T-helper 17 cell (primary cell): ENCODE measurements at regions not wholly inside any gene's neighbourhood (a gene's known extent, or its start where the extent isn't known, plus 50 kb on each side); places are given as distances from the start of the nearest gene placed in this dataset.

ENCODE experiments used
- ATAC-seq: fragments of 150-1000 bp; cut with Tn5 transposase; 2 replicates; pipeline ENCODE4 v1.10.0; 2021; ENCODE audit warnings: mild to moderate bottlenecking, moderate library complexity
- DNase-seq, 3 donors: peaks; one replicate each; pipeline versions ENCODE4 v3.0.0 to v3.0.0-alpha.2; 2020 to 2021
- H3K9me3 ChIP-seq: one replicate; pipeline ENCODE4 v1.7.0; 2013; ENCODE audit warnings: low read length, mild to moderate bottlenecking; ENCODE audit not compliant: control insufficient read depth, poor library complexity, severe bottlenecking
- H3K27ac Mint-ChIP-seq: one replicate; pipeline ENCODE4 v1.8.0; 2022; ENCODE audit warnings: mild to moderate bottlenecking, moderate library complexity, mixed read lengths
- H3K27me3 Mint-ChIP-seq: one replicate; pipeline ENCODE4 v1.8.0; 2022; ENCODE audit warnings: mixed read lengths
- H3K36me3 Mint-ChIP-seq: one replicate; pipeline ENCODE4 v1.8.0; 2022; ENCODE audit warnings: low read depth, mixed read lengths
- H3K4me1 Mint-ChIP-seq: one replicate; pipeline ENCODE4 v1.8.0; 2022; ENCODE audit warnings: mild to moderate bottlenecking, mixed read lengths
- H3K4me3 Mint-ChIP-seq: one replicate; pipeline ENCODE4 v1.8.0; 2022; ENCODE audit warnings: mild to moderate bottlenecking, moderate library complexity, mixed read lengths

DNA sequence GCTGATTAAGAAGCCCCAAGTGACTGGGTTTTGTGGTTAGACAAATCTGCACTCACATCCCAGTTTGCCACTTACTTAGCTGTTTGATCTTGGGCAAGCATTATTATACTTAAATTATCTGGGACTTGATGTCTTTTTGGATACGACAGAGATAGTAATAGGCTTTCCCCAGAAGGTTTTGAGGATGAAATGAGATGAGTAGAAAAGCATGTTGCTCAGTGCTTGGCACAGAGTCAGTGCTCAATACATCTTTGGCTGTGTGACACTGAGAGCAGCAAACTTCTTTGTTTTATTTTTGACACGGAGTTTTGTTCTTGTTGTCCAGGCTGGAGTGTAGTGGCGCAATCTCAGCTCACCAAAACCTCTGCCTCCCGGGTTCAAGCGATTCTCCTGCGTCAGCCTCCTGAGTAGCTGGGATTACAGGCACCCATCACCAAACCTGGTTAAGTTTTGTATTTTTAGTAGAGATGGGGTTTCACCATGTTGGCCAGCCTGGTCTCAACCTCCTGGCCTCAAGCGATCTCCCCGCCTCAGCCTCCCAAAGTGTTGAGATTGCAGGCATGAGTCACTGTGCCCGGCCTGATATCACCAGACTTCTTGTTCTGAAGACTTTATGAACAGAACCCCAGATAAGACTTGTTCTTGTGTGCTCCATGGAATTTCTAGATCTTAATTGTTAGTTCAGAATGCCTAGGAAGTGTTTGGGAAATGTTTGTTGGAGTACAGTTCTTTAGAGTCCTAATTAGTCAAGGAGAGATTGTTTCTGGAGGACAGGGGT is 521.2 kb downstream of the SLC4A3 start:
- Mint-ChIP-seq H3K27me3 (no peaks in the 10 kb centered on the region), H3K4me3 (no peak overlapping the region), H3K4me1 (no peaks in the 10 kb centered on the region), H3K27ac (no peak overlapping the region), H3K36me3 (no peaks in the 10 kb centered on the region)
- H3K9me3 ChIP-seq, result no peaks in the 10 kb centered on the region
- no peak for ATAC-seq
- DNase-seq, result no peak

DNA sequence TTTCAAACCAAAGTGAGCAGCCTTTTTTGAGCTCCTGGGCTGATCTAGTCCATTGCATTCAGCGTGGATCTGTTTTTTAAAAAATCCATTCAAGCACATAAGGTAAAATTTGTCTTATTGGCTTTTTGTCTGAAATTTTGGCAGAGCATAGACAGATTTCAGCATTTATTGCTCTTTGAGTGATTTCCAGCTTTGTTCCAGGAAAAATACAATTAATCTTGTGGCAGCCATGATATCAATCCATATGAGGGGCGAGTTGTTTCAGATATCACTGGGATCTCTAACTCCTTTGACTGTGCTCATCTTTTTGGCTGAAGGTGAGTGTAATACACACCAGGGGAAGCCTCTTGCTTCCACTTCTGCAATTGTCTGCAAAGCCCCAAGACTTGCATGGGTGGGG is 523.9 kb downstream of the SLC4A3 start:
- DNase-seq (no peak), ATAC-seq (no peak)
- H3K4me3 Mint-ChIP-seq, result no peak overlapping the region
- H3K36me3 Mint-ChIP-seq, result no peaks in the 10 kb centered on the region
- H3K9me3 ChIP-seq, result no peaks in the 10 kb centered on the region
- H3K4me1 Mint-ChIP-seq, result no peaks in the 10 kb centered on the region
- H3K27ac Mint-ChIP-seq, result no peak overlapping the region
- no peaks in the 10 kb centered on the region for H3K27me3 Mint-ChIP-seq

DNA sequence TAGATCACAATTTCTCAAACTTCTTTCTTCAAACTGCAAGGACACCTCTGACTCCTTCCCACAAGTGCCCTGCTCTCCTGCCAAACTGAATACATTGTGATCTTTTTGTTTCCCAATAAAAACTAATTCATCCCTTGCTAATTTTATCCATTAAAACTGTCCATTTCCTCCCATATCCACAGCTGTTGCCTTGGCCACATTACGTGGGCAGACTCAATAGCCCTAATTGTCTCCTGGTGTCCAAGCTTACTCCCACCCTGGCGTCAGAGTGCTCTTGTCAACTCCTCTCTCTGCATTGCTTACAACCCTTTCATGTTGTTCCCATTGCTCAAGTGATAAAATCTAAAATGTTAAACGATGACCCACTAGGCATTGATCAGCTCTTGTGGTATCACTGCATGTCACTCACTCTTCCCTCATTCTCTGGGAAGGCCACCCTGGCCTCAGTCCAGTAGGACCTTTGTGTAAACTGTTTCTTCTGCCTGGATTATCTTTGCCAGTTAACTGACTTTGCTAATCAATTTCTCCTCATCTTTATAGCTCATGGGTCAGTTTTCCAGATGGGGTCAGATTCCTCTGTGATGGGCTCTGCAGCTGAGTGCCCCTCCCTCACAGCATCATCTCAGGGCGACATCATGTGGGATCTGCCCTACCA is 525.0 kb downstream of the SLC4A3 start:
- H3K36me3 Mint-ChIP-seq, result no peaks in the 10 kb centered on the region
- no peak for ATAC-seq
- H3K9me3 ChIP-seq, result no peaks in the 10 kb centered on the region
- no peaks in the 10 kb centered on the region for H3K27me3 Mint-ChIP-seq
- no peak for DNase-seq
- H3K4me1 Mint-ChIP-seq, result no peaks in the 10 kb centered on the region
- no peak overlapping the region for H3K27ac Mint-ChIP-seq
- no peak overlapping the region for H3K4me3 Mint-ChIP-seq

DNA sequence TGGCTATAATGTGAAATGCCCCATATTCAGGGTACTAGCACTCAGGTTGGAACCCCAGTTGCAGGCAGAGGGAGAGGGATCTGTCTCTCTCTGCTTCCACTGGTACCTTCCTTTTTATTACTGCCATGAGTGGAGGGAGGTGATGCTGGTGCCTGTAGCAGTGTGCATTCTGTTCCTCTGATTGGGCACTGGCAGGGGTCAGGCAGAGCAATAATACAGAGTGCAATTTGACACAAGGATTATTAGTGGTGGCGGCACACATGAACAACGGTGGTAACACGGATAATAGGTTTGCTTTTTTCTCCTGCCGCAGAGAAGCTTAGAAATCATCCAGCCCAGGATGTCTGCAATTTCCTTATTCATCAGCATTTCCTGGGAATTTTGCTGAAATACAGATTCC is 525.7 kb downstream of the SLC4A3 start:
- ATAC-seq (no peak), DNase-seq (no peak)
- H3K36me3 Mint-ChIP-seq, result no peaks in the 10 kb centered on the region
- no peaks in the 10 kb centered on the region for H3K4me1 Mint-ChIP-seq
- no peaks in the 10 kb centered on the region for H3K27me3 Mint-ChIP-seq
- H3K9me3 ChIP-seq, result no peaks in the 10 kb centered on the region
- H3K27ac Mint-ChIP-seq, result no peak overlapping the region
- H3K4me3 Mint-ChIP-seq, result no peak overlapping the region

DNA sequence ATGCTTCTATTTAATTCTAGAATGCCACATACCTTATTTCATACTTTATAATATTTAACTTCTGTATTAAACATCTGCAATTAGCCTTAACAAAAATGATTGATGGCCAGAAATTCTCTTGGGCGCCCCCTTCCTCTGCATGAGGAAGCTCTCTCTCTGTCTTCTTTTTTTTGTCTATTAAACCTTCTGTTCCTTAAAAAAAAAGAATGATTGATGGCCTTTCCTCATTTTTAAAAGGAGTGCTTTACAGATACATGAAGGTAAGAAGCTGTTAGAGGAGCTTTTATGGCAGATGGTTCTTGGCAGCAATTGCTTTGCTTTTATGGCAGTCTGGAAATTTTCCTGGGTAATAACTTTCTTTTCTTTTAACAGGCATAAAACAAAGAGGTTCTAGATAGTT is 526.9 kb downstream of the SLC4A3 start:
- no peaks in the 10 kb centered on the region for H3K36me3 Mint-ChIP-seq
- H3K27me3 Mint-ChIP-seq, result no peaks in the 10 kb centered on the region
- ATAC-seq (no peak), DNase-seq (no peak)
- H3K9me3 ChIP-seq, result no peaks in the 10 kb centered on the region
- no peaks in the 10 kb centered on the region for H3K4me1 Mint-ChIP-seq
- H3K27ac Mint-ChIP-seq, result no peak overlapping the region
- no peak overlapping the region for H3K4me3 Mint-ChIP-seq

DNA sequence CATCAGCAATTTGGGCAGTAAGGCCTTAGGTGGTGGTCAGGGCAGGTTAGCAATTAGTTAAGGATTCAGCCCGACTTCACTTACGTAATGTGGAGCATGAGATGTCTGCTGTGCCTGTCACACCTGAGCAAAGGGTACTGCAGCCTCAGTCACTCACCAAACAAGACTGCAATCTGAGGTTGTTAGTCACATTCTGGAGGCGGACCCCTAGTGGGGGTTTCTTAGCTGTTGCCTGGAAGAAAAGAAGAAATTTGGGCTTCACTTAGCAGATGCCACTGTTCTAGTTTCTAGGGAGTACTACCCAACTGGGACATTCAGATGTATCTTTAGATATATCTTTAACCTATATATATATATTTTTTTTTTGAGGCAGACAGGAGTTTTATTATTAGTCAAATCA is 529.9 kb downstream of the SLC4A3 start:
- no peak for ATAC-seq
- H3K4me3 Mint-ChIP-seq, result no peak overlapping the region
- H3K27ac Mint-ChIP-seq, result no peak overlapping the region
- no peaks in the 10 kb centered on the region for H3K4me1 Mint-ChIP-seq
- no peak for DNase-seq
- H3K9me3 ChIP-seq, result no peaks in the 10 kb centered on the region
- no peaks in the 10 kb centered on the region for H3K27me3 Mint-ChIP-seq
- H3K36me3 Mint-ChIP-seq, result no peaks in the 10 kb centered on the region

DNA sequence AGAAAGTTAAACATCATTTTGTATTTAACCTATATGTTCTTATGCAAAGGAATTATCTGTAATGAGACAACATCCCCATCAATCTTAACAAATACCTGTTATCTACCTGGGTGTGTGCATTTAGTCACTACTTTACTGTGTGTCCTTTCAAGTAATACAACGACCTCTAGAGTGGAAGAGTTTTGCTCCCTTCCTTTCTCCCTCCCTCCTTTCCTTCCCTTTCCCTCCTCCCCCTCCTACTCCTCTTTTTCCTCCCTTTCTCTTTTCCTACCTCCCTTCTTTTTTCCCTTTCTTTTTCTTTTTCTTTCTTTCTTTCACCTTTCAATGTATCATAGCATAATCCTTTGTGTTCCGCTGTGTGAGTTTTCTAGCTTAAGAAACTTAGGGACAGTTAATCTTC is 532.3 kb downstream of the SLC4A3 start:
- H3K36me3 Mint-ChIP-seq, result no peaks in the 10 kb centered on the region
- no peaks in the 10 kb centered on the region for H3K27me3 Mint-ChIP-seq
- ATAC-seq (no peak), DNase-seq (no peak)
- H3K27ac Mint-ChIP-seq, result no peak overlapping the region
- H3K4me1 Mint-ChIP-seq, result no peaks in the 10 kb centered on the region
- no peak overlapping the region for H3K4me3 Mint-ChIP-seq
- no peaks in the 10 kb centered on the region for H3K9me3 ChIP-seq

DNA sequence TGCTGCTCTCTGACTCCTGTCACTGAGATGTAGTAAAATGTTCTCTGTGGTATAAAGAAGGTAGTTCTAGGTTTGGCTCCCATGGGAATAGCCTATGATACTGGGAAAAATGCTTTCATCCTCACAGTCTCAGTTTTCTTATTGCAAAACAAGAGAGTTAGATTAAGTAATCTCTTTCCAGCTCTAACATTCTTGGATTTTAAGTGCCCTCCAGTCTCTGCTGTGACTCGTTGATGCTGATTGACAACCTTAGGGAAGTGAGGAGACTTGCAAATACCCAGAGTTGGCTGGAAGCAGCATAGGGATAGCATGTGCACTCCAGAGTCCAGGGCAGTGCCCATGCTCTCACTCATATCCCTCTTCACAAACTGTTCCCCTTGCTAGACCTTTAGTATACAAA is 534.9 kb downstream of the SLC4A3 start:
- H3K4me1 Mint-ChIP-seq, result no peaks in the 10 kb centered on the region
- H3K4me3 Mint-ChIP-seq, result no peak overlapping the region
- DNase-seq (no peak), ATAC-seq (no peak)
- H3K9me3 ChIP-seq, result no peaks in the 10 kb centered on the region
- H3K36me3 Mint-ChIP-seq, result no peaks in the 10 kb centered on the region
- no peak overlapping the region for H3K27ac Mint-ChIP-seq
- peaks cover 8% of the 10 kb centered on the region for H3K27me3 Mint-ChIP-seq

DNA sequence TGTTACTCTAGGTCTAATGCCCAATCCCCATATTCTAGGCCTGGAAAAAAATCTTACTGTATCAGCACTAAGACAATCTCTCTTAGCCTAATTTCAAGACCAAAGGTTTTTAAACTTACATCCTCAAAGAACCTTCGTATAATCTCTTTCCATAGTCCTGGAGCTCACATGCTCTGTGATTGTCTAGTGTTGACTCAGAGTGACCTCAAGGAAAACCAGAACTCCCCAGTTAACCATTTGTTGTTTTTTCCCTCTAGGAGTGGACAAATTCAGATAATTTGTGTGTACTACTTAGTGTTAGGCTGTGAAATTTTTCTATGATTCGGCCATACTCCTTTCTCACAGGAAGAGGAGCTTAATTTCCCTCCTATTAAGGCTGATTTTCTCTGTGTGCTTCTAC is 536.1 kb downstream of the SLC4A3 start:
- ATAC-seq, result no peak
- Mint-ChIP-seq H3K27me3 (peaks cover 8% of the 10 kb centered on the region), H3K27ac (no peak overlapping the region), H3K36me3 (no peaks in the 10 kb centered on the region), H3K4me3 (no peak overlapping the region), H3K4me1 (no peaks in the 10 kb centered on the region)
- DNase-seq, result no peak
- H3K9me3 ChIP-seq, result no peaks in the 10 kb centered on the region

DNA sequence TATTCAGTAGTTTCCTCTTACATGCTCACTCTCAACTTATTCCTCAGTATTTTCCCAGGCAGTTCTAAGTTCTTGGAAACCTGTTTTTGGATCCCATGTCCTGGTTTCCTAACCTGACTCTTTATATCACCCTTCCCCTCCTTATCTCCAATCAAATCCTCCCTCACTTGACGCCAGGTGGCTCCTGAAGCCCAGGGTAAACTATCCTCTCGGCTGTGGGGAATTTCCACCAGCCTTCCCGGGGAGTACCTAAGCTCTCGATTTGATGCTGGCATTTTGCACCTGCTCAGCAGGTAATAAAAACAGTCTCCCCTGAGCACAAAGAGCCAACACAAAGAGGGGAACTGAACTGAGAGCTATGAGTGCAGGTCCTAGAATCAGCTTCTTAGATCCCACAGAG is 538.0 kb downstream of the SLC4A3 start:
- no peaks in the 10 kb centered on the region for H3K4me1 Mint-ChIP-seq
- peaks cover 8% of the 10 kb centered on the region for H3K27me3 Mint-ChIP-seq
- DNase-seq, result no peak
- no peak for ATAC-seq
- no peaks in the 10 kb centered on the region for H3K36me3 Mint-ChIP-seq
- no peak overlapping the region for H3K27ac Mint-ChIP-seq
- no peak overlapping the region for H3K4me3 Mint-ChIP-seq
- H3K9me3 ChIP-seq, result no peaks in the 10 kb centered on the region

DNA sequence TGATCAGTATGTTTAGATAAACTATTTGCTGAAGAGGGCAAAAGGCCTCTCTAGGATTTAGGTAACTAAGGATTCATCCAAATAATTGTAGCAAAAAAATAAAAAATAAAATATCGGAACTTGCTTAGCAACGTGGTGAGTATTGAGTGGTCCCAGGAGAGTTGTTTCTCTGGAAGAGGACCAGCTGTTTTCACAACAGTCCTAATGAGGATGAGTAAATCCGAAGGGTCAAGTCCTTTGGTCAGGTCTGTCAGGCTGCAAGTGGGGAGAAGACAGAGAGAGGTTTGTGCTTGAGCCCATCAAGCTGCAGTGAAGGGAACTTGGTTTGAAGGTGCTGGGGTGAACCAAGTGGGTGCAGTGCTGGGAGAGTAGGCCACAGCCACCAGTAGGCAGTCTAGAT is 539.2 kb downstream of the SLC4A3 start:
- no peaks in the 10 kb centered on the region for H3K9me3 ChIP-seq
- DNase-seq (no peak), ATAC-seq (no peak)
- Mint-ChIP-seq H3K4me1 (no peaks in the 10 kb centered on the region), H3K36me3 (no peaks in the 10 kb centered on the region), H3K27me3 (peaks cover 8% of the 10 kb centered on the region), H3K27ac (no peak overlapping the region), H3K4me3 (no peak overlapping the region)

DNA sequence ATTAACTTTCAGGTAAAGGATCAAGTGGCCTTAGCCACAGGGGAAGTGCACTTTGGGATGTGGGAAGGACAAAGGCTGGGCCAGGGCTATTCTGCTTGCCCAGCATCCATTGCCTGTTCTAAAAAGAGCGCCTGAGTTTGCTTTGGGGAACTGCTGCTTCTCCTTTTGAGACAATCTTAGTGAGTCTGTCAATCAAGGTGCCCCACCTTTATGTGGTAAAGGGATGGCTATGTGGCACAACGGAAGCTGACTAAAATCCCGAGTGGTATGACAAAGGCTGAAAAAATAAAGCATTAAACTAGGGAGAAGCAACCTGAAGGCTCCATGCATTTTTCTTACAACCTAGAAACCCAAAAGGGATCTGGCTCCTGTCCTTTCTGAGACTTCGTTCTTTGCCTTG is 540.5 kb downstream of the SLC4A3 start:
- no peak overlapping the region for H3K27ac Mint-ChIP-seq
- ATAC-seq, result no peak
- peaks cover 8% of the 10 kb centered on the region for H3K27me3 Mint-ChIP-seq
- no peaks in the 10 kb centered on the region for H3K9me3 ChIP-seq
- no peaks in the 10 kb centered on the region for H3K36me3 Mint-ChIP-seq
- H3K4me1 Mint-ChIP-seq, result no peaks in the 10 kb centered on the region
- DNase-seq, result no peak
- no peak overlapping the region for H3K4me3 Mint-ChIP-seq

DNA sequence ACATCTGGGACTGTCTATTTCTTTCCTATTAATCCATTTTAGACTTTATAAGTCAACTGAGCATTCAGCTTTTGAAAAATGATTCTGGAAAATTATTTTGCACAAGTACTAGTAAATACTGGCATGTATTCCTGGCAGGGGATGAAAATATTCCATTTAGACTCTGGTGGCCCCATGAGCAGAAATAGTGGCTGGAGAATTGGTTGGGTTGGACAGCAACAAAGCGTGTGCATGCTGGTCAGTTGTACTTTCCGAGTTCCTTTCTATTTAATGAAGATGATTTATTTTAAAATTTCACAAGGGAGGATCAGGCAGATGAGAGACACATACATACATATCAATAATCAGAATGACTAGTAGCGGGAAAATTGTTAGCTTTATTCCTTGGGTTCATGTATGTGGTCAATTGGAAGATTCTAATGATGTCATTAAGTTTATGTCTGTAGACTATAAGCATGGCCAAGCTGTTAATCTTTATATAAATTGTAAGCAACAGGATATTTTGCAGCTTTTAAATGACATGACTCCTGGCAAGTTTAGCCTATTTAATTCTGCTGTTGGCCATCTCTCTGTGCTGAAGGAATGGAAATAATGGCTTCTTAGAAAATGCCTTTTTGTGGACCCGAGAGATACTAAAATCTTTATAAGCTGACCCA is 541.6 kb downstream of the SLC4A3 start:
- H3K4me3 Mint-ChIP-seq, result no peak overlapping the region
- H3K27ac Mint-ChIP-seq, result no peak overlapping the region
- no peaks in the 10 kb centered on the region for H3K36me3 Mint-ChIP-seq
- no peak for ATAC-seq
- no peaks in the 10 kb centered on the region for H3K9me3 ChIP-seq
- no peaks in the 10 kb centered on the region for H3K4me1 Mint-ChIP-seq
- H3K27me3 Mint-ChIP-seq, result peaks cover 8% of the 10 kb centered on the region
- no peak for DNase-seq

DNA sequence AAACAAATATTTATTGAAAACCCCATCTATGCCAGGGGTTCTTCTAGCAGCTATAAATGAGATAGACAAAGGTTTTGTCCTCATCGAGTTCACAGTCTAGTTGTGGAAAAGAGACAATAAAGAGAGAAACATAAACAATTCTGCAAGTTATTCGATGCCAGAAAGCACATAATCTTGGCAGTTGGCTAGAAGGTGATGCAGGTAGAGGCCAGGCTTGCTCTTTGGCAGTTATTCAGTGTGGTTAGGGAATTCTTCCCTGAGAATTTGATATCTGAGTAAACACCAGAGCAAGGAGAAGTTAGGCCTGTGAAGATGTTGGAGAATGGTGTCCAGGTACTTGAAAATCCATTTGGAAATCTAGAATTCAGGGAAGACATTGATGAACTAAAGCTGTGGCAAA is 547.4 kb downstream of the SLC4A3 start:
- DNase-seq (no peak), ATAC-seq (no peak)
- Mint-ChIP-seq H3K4me1 (no peaks in the 10 kb centered on the region), H3K36me3 (no peaks in the 10 kb centered on the region), H3K4me3 (no peak overlapping the region), H3K27me3 (no peaks in the 10 kb centered on the region), H3K27ac (no peak overlapping the region)
- H3K9me3 ChIP-seq, result no peaks in the 10 kb centered on the region
